HG02973 (cell line): ENCODE measurements at regions not wholly inside any gene's neighbourhood (a gene's known extent, or its start where the extent isn't known, plus 50 kb on each side); places are given as distances from the start of the nearest gene placed in this dataset.
"Not testable (repeated sequence)": the region's sequence is repeated elsewhere in the genome, so short reads cannot be mapped to it uniquely, and the experiment has no call there.

ENCODE experiments used
- ATAC-seq: cut with Tn5 transposase; IDR thresholded peaks from one replicate; pipeline ENCODE4 v1.9.1; 2021; ENCODE audit warnings: moderate library complexity; ENCODE audit not compliant: unreplicated experiment

GRCh38 chr12:59517522-59517921, 78.3 kb upstream of the SLC16A7 start:
- no peak for ATAC-seq

- no peak for ATAC-seq
These were observed 94.9 kb upstream of the SLC16A7 start for GRCh38 chr12:59500915-59501314.

- ATAC-seq = no peak
These were observed 95.5 kb upstream of the SLC16A7 start for GRCh38 chr12:59500335-59500734.

DNA sequence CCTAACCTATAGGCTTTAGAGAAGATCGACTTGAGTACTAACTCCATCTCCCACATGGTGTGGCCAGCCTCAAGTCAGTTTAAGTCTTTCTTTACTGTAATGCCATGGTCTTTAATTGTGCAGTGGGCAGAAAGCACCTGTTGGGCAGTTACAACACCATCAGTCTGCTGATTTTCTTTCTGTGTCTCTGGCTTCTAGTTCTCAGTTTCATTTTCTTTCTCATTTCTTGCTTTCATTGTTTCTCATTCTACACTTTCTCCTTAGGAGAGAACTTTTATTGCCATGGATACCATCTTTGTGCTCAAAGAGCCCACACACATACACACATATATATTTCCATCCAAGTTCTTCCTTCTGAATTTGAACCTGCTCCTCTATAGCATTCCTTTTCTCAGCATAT, 96.1 kb upstream of the SLC16A7 start:
- peak; percentile 96 for ATAC-seq

DNA sequence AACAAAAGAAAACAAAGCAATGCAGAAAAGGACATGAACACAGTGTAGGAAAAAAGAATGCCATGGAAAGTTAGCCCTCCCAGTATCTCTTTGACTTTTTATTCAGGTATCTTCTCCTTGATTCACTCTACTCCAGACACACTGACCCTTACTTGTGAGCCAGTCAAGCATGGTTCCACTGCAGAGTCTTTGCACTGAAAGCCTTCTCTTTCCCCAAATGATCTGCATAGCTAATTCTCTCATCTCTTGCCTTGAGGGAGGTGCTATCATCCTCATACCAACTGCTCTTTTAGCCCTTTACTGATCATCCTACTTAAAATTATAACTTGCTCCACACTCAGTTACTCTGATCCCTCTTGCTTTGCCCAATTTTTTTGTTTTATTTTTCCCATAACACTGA, 101.2 kb upstream of the SLC16A7 start:
- no peak for ATAC-seq

- no peak for ATAC-seq
These were observed 104.0 kb upstream of the SLC16A7 start for GRCh38 chr12:59491877-59492276.

- ATAC-seq = no peak
These were observed 109.0 kb upstream of the SLC16A7 start for GRCh38 chr12:59486827-59487226.

- peak; percentile 80 for ATAC-seq
These were observed 111.3 kb upstream of the SLC16A7 start for GRCh38 chr12:59484575-59484974.

- ATAC-seq = not testable (repeated sequence)
These were observed 121.6 kb upstream of the SLC16A7 start for GRCh38 chr12:59474236-59474635.

DNA sequence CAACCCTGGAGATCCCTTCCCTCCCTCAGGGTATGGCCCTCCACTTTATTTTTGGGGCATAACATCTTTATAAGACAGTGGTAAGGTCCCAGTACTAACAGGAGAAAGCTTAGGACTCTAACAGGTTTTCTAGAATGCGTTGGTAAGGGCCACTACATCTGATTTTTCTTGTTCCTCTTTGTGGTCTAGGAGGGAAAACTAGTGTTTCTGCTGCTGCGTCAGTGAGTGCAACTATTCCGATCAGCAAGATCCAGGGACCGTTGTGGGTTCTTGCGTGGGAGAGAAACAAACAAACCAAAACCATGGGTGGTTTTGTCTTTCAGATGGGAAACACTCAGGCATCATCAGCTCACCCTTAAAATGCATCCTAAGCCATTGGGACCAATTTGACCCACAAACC, 123.6 kb upstream of the SLC16A7 start:
- peak; percentile 73 for ATAC-seq

DNA sequence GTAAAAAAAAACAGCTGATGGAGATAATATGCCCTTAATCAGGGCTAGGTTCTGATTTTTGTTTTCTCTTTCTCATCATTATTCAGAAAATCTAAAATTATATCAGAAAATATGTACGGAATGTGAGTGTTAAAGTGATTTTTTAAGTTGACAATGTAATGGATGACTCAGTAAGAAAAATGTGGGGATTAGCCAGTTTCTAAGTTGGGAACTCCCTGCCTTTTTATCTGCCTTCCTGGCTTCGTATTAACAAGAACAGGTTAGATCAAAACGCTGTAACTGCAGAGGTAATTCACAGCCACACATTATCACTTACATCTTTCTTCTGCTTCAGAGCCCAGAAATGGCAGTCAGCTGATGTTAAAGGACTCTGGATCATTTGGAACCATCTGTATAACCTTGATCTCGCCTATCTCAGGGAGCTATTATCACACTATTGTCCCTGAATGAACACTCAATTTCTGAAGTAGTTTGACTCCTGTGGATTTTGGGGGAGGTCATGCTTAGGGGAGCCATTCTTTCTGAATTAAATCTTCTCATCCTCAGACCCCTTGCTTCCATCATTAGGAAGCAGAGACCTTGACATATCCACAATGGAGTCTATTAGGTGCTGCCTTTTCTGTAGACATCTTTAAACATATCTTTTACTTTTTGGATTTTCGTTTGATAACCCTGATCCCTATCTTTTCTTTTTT, 135.7 kb upstream of the SLC16A7 start:
- no peak for ATAC-seq

GRCh38 chr12:59453475-59453874, 142.4 kb upstream of the SLC16A7 start:
- ATAC-seq = no peak

- ATAC-seq = no peak
These were observed 143.1 kb upstream of the SLC16A7 start for GRCh38 chr12:59452746-59453145.

GRCh38 chr12:59452259-59452658, 143.6 kb upstream of the SLC16A7 start:
- no peak for ATAC-seq

- ATAC-seq = no peak
These were observed 149.7 kb upstream of the SLC16A7 start for GRCh38 chr12:59446116-59446515.

DNA sequence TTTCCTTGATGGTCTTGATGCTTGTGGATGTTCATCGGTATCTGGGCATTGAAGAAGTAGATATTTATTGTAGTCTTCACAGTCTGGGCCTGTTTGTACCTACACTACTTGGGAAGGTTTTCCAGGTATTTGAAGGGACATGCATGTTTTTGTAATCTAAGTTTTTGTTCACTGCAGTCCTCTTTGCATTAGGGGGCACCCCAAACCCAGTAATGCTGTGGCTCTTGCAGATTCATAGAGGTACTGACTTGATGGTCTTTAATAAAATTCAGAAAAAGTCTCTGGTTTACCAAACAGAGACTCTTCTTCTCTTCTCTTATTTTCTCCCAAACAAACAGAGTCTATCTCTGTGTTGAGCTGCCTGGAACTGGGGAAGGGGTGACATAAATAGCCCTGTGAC, 150.9 kb upstream of the SLC16A7 start:
- ATAC-seq = no peak

GRCh38 chr12:59432057-59432456, 163.8 kb upstream of the SLC16A7 start:
- ATAC-seq = no peak

DNA sequence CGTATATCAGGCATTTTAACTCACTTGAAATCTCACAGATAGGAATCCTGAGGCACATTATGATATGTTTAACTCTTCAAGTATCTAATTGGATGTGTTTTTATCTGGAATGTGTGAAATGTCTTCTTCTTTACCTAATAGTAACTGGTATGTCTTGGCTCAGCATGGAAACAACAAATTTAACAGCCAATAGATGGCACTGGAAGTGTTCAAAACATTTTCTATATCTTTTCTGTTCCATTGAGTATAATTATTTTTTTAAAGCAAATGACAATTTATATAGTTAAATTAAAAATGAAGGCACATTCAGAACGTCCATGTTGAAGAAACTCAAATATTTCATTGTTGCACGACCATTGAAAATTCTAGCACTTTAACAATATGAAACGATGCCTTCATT, 164.6 kb upstream of the SLC16A7 start:
- no peak for ATAC-seq

DNA sequence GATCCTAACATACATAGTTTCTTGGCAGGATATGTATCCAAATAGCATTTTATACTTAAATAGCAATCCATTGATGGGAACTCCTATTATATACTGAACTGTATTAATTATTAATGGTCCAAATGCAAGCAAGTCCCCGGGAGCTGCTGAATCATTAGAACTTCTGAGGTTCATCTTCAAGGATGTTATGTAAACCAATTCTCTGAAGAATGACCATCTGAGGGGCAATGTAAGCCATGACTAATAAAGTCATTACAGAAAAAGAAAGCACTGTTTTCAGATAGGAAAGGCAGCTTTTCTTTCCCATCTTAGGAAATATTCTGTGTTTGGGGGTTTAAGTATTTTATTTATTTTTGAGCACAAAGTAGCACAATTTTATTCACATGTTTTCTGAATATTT, 166.1 kb upstream of the SLC16A7 start:
- no peak for ATAC-seq

DNA sequence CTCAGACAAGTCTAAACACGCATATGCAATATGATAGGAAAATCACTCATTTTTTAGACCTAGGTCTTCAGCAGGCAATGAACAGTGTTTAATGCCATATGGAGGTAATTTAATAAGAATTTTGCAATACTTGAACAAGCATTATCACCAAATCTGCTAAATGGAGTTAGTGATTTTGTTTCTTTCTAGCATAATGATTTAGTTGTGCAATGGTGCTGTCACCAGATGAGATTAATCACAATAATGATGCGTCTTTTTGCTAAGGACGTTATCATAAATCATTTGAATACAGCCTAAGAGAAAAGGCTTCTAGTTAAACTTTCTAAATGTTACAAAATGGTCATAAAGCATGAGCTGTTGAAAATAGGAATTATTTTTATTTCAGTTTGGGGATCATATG, 170.0 kb upstream of the SLC16A7 start:
- no peak for ATAC-seq

- ATAC-seq = not testable (repeated sequence)
These were observed 171.2 kb upstream of the SLC16A7 start for GRCh38 chr12:59424666-59425065.

DNA sequence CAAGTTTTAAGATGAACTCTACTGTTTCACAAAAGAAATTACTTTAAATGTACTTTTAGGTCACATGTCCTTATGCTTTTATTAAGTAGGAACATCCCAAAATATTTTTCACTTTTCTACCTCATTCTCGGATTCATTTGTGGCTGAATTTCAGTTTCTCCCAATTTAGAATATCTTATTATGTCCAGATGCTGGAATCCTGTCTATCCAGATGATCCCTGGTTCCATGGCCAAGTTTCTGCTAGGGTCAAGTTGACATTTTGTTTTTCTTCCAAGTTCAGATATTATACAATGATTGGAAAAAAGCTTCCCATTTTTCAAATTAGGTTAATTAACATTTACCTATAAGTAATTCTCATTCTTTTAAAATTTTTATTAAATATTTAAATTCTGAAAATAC, 181.8 kb upstream of the SLC16A7 start:
- ATAC-seq = no peak

- ATAC-seq = no peak
These were observed 187.4 kb upstream of the SLC16A7 start for GRCh38 chr12:59408431-59408830.
